ENCODE measurements at regions not wholly inside any gene's neighbourhood (a gene's known extent, or its start where the extent isn't known, plus 50 kb on each side); places are given as distances from the start of the nearest gene placed in this dataset.

GRCh38 chr20:24392612-24393011 is 76.8 kb upstream of the SYNDIG1 start:
- H3K27me3 ChIP-seq (ENCODE audit: control insufficient read depth in 1 of 2, insufficient read depth in 2 of 2, low read length in 2 of 2): no peaks in the 10 kb centered on the region
- ChIA-PET POLR2A (no interaction called here), CTCF (no interaction called here)
- H3K4me3 Mint-ChIP-seq: no peak overlapping the region
- ATAC-seq (ENCODE audit: poor library complexity) (no peak), DNase-seq (no peak)
- H3K36me3 Mint-ChIP-seq (ENCODE audit: low read depth): no peaks in the 10 kb centered on the region
- TF ChIP-seq CTCF (IDR thresholded peaks at IDR 0.05): no peak
- H3K4me1 ChIP-seq (ENCODE audit: insufficient read depth, low read length): peaks cover 23% of the 10 kb centered on the region
- no peaks in the 10 kb centered on the region for H3K9me3 ChIP-seq (ENCODE audit: control insufficient read depth in 1 of 2, insufficient read depth in 1 of 2, low read length in 2 of 2)
- intact Hi-C loops (cut with DNase I, micrococcal nuclease): no loop called here
- no peak overlapping the region for H3K27ac Mint-ChIP-seq
- H3K4me3 ChIP-seq (ENCODE audit: low read length): no peak overlapping the region
- no peaks in the 10 kb centered on the region for H3K9me3 Mint-ChIP-seq
- no peaks in the 10 kb centered on the region for H3K36me3 ChIP-seq (ENCODE audit: insufficient read depth, low read length)
- H3K4me1 Mint-ChIP-seq (ENCODE audit: low read depth): peaks cover 32% of the 10 kb centered on the region
- no peaks in the 10 kb centered on the region for H3K27me3 Mint-ChIP-seq
- no peak overlapping the region for H3K27ac ChIP-seq (ENCODE audit: low read depth in 1 of 2, low read length in 2 of 2)

- ChIA-PET POLR2A (interaction anchor here (1.8 kb wide), 1 partner anchor 17 kb away, joined by 7 read pairs; no protein-coding TSS in a partner anchor), CTCF (no interaction called here)
- peak in 13 of 14 experiments; percentile 2 to 65 (median 38) for DNase-seq
- Mint-ChIP-seq H3K36me3 (ENCODE audit: low read depth) (no peaks in the 10 kb centered on the region), H3K27me3 (no peaks in the 10 kb centered on the region), H3K4me3 (peak overlapping the region; percentile 67), H3K27ac (peak overlapping the region; percentile 69), H3K9me3 (no peaks in the 10 kb centered on the region), H3K4me1 (ENCODE audit: low read depth) (peaks cover 49% of the 10 kb centered on the region)
- Histone ChIP-seq H3K27me3 (ENCODE audit: control insufficient read depth in 1 of 2, insufficient read depth in 2 of 2, low read length in 2 of 2) (no peaks in the 10 kb centered on the region), H3K27ac (ENCODE audit: low read depth in 1 of 2, low read length in 2 of 2) (no peak overlapping the region), H3K9me3 (ENCODE audit: control insufficient read depth in 1 of 2, insufficient read depth in 1 of 2, low read length in 2 of 2) (no peaks in the 10 kb centered on the region), H3K4me1 (ENCODE audit: insufficient read depth, low read length) (peaks cover 23% of the 10 kb centered on the region), H3K36me3 (ENCODE audit: insufficient read depth, low read length) (no peaks in the 10 kb centered on the region), H3K4me3 (ENCODE audit: low read length) (no peak overlapping the region)
- ATAC-seq (ENCODE audit: poor library complexity): peak; percentile 99
- TF ChIP-seq CTCF (IDR thresholded peaks at IDR 0.05): no peak
- intact Hi-C loops (cut with DNase I, micrococcal nuclease): loop anchor here in 1 of 2 experiments (10.0 kb wide), 1 partner anchor 65 kb away; no protein-coding TSS in a partner anchor
Measured at GRCh38 chr20:24389686-24390085, 79.7 kb upstream of the SYNDIG1 start.

- peaks cover 49% of the 10 kb centered on the region for H3K4me1 Mint-ChIP-seq (ENCODE audit: low read depth)
- ChIA-PET CTCF (no interaction called here), POLR2A (no interaction called here)
- Histone ChIP-seq H3K4me3 (ENCODE audit: low read length) (no peak overlapping the region), H3K4me1 (ENCODE audit: insufficient read depth, low read length) (peaks cover 23% of the 10 kb centered on the region), H3K36me3 (ENCODE audit: insufficient read depth, low read length) (no peaks in the 10 kb centered on the region), H3K9me3 (ENCODE audit: control insufficient read depth in 1 of 2, insufficient read depth in 1 of 2, low read length in 2 of 2) (no peaks in the 10 kb centered on the region), H3K27ac (ENCODE audit: low read depth in 1 of 2, low read length in 2 of 2) (no peak overlapping the region), H3K27me3 (ENCODE audit: control insufficient read depth in 1 of 2, insufficient read depth in 2 of 2, low read length in 2 of 2) (no peaks in the 10 kb centered on the region)
- H3K9me3 Mint-ChIP-seq: no peaks in the 10 kb centered on the region
- H3K27ac Mint-ChIP-seq: peak overlapping the region; percentile 69
- intact Hi-C loops (cut with DNase I, micrococcal nuclease): loop anchor here in 1 of 2 experiments (10.0 kb wide), 1 partner anchor 64 kb away; no protein-coding TSS in a partner anchor
- no peak for TF ChIP-seq CTCF (IDR thresholded peaks at IDR 0.05)
- peak overlapping the region; percentile 50 for H3K4me3 Mint-ChIP-seq
- H3K36me3 Mint-ChIP-seq (ENCODE audit: low read depth): no peaks in the 10 kb centered on the region
- no peaks in the 10 kb centered on the region for H3K27me3 Mint-ChIP-seq
- no peak for ATAC-seq (ENCODE audit: poor library complexity)
- no peak for DNase-seq
Measured at GRCh38 chr20:24388828-24389380, 80.5 kb upstream of the SYNDIG1 start.

All from CD4-positive, alpha-beta T cell (primary cell).